Parathyroid adenoma (tissue), 2 donors: ENCODE measurements at regions not wholly inside any gene's neighbourhood (a gene's known extent, or its start where the extent isn't known, plus 50 kb on each side); places are given as distances from the start of the nearest gene placed in this dataset.

Experiments used
- H2AFZ ChIP-seq: fragments of 300-600 bp; sonication (generic); one replicate; pipeline ENCODE4 v1.7.0; 2017; ENCODE audit warnings: antibody characterized with exemption, mild to moderate bottlenecking
- H3K27ac ChIP-seq: fragments of 300-600 bp; sonication (generic); one replicate; pipeline ENCODE4 v1.7.0; 2017
- H3K27me3 ChIP-seq: fragments of 300-600 bp; sonication (generic); one replicate; pipeline ENCODE4 v1.7.0; 2017; ENCODE audit warnings: low read length; ENCODE audit not compliant: control insufficient read depth, insufficient read depth
- H3K36me3 ChIP-seq: fragments of 300-600 bp; sonication (generic); one replicate; pipeline ENCODE4 v1.7.0; 2017; ENCODE audit warnings: low read length; ENCODE audit not compliant: control insufficient read depth, insufficient read depth
- H3K4me1 ChIP-seq: fragments of 300-600 bp; sonication (generic); one replicate; pipeline ENCODE4 v1.7.0; 2017; ENCODE audit warnings: control low read depth
- H3K4me2 ChIP-seq: fragments of 300-600 bp; sonication (generic); one replicate; pipeline ENCODE4 v1.7.0; 2017; ENCODE audit warnings: low read length
- H3K4me3 ChIP-seq: fragments of 300-600 bp; sonication (generic); one replicate; pipeline ENCODE4 v1.7.0; 2017; ENCODE audit warnings: low read depth, low read length
- H3K79me2 ChIP-seq: fragments of 300-600 bp; sonication (generic); one replicate; pipeline ENCODE4 v1.7.0; 2017; ENCODE audit warnings: control low read depth
- H3K9ac ChIP-seq: fragments of 300-600 bp; sonication (generic); one replicate; pipeline ENCODE4 v1.7.0; 2017; ENCODE audit warnings: mild to moderate bottlenecking
- H3K9me3 ChIP-seq: fragments of 300-600 bp; sonication (generic); one replicate; pipeline ENCODE4 v1.7.0; 2017; ENCODE audit warnings: low read length; ENCODE audit not compliant: control insufficient read depth
- CTCF ChIP-seq: fragments of 300-600 bp; sonication (generic); IDR thresholded peaks from one replicate; pipeline ENCODE4 v1.7.0; 2017; ENCODE audit warnings: antibody characterized with exemption, mild to moderate bottlenecking
- donor health status: primary hyperparathyroidism.

- Histone ChIP-seq H3K27ac (no peak overlapping the region), H3K4me2 (no peak overlapping the region), H3K36me3 (no peaks in the 10 kb centered on the region), H3K27me3 (no peaks in the 10 kb centered on the region), H3K9ac (no peak overlapping the region), H3K4me1 (no peaks in the 10 kb centered on the region), H2AFZ (no peak overlapping the region), H3K79me2 (no peaks in the 10 kb centered on the region), H3K9me3 (no peaks in the 10 kb centered on the region), H3K4me3 (no peak overlapping the region)
- no peak for TF ChIP-seq CTCF
Observed at GRCh38 chr4:57575426-57575825, 465.2 kb upstream of the IGFBP7 start.

GRCh38 chr4:57554556-57555092 is 444.4 kb upstream of the IGFBP7 start:
- no peak overlapping the region for H3K4me3 ChIP-seq
- TF ChIP-seq CTCF, result no peak
- no peaks in the 10 kb centered on the region for H3K27me3 ChIP-seq
- H3K9ac ChIP-seq, result no peak overlapping the region
- no peaks in the 10 kb centered on the region for H3K79me2 ChIP-seq
- H3K27ac ChIP-seq, result no peak overlapping the region
- no peaks in the 10 kb centered on the region for H3K4me1 ChIP-seq
- no peaks in the 10 kb centered on the region for H3K9me3 ChIP-seq
- no peak overlapping the region for H2AFZ ChIP-seq
- no peak overlapping the region for H3K4me2 ChIP-seq
- no peaks in the 10 kb centered on the region for H3K36me3 ChIP-seq

GRCh38 chr4:57553728-57554127 is 443.5 kb upstream of the IGFBP7 start:
- Histone ChIP-seq H3K4me1 (no peaks in the 10 kb centered on the region), H3K9me3 (no peaks in the 10 kb centered on the region), H3K9ac (no peak overlapping the region), H3K27ac (no peak overlapping the region), H3K4me2 (no peak overlapping the region), H3K79me2 (no peaks in the 10 kb centered on the region), H2AFZ (no peak overlapping the region), H3K27me3 (no peaks in the 10 kb centered on the region), H3K4me3 (no peak overlapping the region), H3K36me3 (no peaks in the 10 kb centered on the region)
- TF ChIP-seq CTCF, result no peak

GRCh38 chr4:57550198-57550597 is 440.0 kb upstream of the IGFBP7 start:
- H3K9ac ChIP-seq, result no peak overlapping the region
- H3K36me3 ChIP-seq, result no peaks in the 10 kb centered on the region
- no peak overlapping the region for H3K4me2 ChIP-seq
- no peak overlapping the region for H3K4me3 ChIP-seq
- H3K27me3 ChIP-seq, result no peaks in the 10 kb centered on the region
- TF ChIP-seq CTCF, result no peak
- no peaks in the 10 kb centered on the region for H3K9me3 ChIP-seq
- no peak overlapping the region for H2AFZ ChIP-seq
- H3K79me2 ChIP-seq, result no peaks in the 10 kb centered on the region
- H3K27ac ChIP-seq, result no peak overlapping the region
- H3K4me1 ChIP-seq, result no peaks in the 10 kb centered on the region

- no peaks in the 10 kb centered on the region for H3K27me3 ChIP-seq
Observed at GRCh38 chr4:57548856-57549255, 438.7 kb upstream of the IGFBP7 start.

More at GRCh38 chr4:57548856-57549255, 438.7 kb upstream of the IGFBP7 start:
- no peak overlapping the region for H3K4me3 ChIP-seq
- no peaks in the 10 kb centered on the region for H3K4me1 ChIP-seq
- TF ChIP-seq CTCF, result no peak
- no peak overlapping the region for H3K4me2 ChIP-seq
- H2AFZ ChIP-seq, result no peak overlapping the region
- no peak overlapping the region for H3K9ac ChIP-seq
- H3K27ac ChIP-seq, result no peak overlapping the region
- H3K36me3 ChIP-seq, result no peaks in the 10 kb centered on the region
- H3K79me2 ChIP-seq, result no peaks in the 10 kb centered on the region
- no peaks in the 10 kb centered on the region for H3K9me3 ChIP-seq
